ENCODE measurements at regions not wholly inside any gene's neighbourhood (a gene's known extent, or its start where the extent isn't known, plus 50 kb on each side); places are given as distances from the start of the nearest gene placed in this dataset.

DNA sequence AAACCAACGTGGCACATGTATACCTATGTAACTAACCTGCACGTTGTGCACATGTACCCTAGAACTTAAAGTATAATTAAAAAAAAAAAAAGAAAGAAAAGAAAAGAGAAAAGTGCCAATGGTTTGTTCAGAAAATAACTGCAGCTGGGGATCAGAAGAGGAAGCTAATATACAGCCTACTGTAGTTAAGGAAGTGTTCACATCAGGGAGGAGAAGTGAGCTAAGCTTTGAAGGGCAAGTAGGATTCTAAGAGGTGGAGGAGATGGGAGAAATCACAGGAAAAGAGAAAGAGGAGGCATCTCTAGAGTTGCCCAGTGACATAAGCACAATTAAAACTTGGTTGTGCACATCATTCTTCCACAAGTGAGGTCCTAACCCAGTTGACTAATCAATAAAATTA lies 214.4 kb upstream of the DTNBP1 start:
- in situ Hi-C loops (cut with MboI; ENCODE audit: low sequenced_read_pairs, unreplicated experiment): no loop called here
- TF ChIP-seq, protein P1, sequence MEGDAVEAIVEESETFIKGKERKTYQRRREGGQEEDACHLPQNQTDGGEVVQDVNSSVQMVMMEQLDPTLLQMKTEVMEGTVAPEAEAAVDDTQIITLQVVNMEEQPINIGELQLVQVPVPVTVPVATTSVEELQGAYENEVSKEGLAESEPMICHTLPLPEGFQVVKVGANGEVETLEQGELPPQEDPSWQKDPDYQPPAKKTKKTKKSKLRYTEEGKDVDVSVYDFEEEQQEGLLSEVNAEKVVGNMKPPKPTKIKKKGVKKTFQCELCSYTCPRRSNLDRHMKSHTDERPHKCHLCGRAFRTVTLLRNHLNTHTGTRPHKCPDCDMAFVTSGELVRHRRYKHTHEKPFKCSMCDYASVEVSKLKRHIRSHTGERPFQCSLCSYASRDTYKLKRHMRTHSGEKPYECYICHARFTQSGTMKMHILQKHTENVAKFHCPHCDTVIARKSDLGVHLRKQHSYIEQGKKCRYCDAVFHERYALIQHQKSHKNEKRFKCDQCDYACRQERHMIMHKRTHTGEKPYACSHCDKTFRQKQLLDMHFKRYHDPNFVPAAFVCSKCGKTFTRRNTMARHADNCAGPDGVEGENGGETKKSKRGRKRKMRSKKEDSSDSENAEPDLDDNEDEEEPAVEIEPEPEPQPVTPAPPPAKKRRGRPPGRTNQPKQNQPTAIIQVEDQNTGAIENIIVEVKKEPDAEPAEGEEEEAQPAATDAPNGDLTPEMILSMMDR (IDR thresholded peaks at IDR 0.05; ENCODE audit: borderline replicate concordance, control extremely low read depth, extremely low read depth, insufficient read depth, missing control alignments): no peak
- DNase-seq (ENCODE audit: low spot score): no peak

GRCh38 chr6:15876406-15876805 lies 213.6 kb upstream of the DTNBP1 start:
- in situ Hi-C loops (cut with MboI; ENCODE audit: low sequenced_read_pairs, unreplicated experiment): no loop called here
- TF ChIP-seq, protein P1 (IDR thresholded peaks at IDR 0.05; ENCODE audit: borderline replicate concordance, control extremely low read depth, extremely low read depth, insufficient read depth, missing control alignments): no peak
- peak; percentile 34 for DNase-seq (ENCODE audit: low spot score)

DNA sequence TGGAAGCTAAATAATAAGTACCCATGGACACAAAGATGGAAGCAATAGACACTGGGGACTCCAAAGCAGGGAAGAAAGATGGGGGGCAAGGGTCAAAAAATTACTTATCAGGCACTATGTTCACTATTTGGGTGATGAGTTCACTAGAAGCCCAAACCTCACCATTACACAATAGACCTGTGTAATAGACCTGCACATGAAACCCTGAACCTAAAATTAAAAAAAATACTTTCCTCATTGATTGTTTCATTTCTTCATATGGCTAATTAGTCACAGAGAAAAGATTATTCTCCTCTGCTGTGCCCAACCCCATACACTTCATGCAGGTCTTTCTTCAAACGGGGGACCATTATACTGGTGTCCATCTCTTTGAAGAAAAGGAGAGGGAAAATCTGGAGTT lies 213.0 kb upstream of the DTNBP1 start:
- in situ Hi-C loops (cut with MboI; ENCODE audit: low sequenced_read_pairs, unreplicated experiment): no loop called here

GRCh38 chr6:15874821-15875220 lies 212.0 kb upstream of the DTNBP1 start:
- no peak for DNase-seq (ENCODE audit: low spot score)
- in situ Hi-C loops (cut with MboI; ENCODE audit: low sequenced_read_pairs, unreplicated experiment): no loop called here
- TF ChIP-seq, protein P1 (IDR thresholded peaks at IDR 0.05; ENCODE audit: borderline replicate concordance, control extremely low read depth, extremely low read depth, insufficient read depth, missing control alignments): no peak

More for the DNA sequence above, 213.0 kb upstream of the DTNBP1 start:
- TF ChIP-seq, protein P1 (IDR thresholded peaks at IDR 0.05; ENCODE audit: borderline replicate concordance, control extremely low read depth, extremely low read depth, insufficient read depth, missing control alignments): no peak
- no peak for DNase-seq (ENCODE audit: low spot score)

- in situ Hi-C loops (cut with MboI; ENCODE audit: low sequenced_read_pairs, unreplicated experiment): no loop called here
- TF ChIP-seq, protein P1 (IDR thresholded peaks at IDR 0.05; ENCODE audit: borderline replicate concordance, control extremely low read depth, extremely low read depth, insufficient read depth, missing control alignments): no peak
- no peak for DNase-seq (ENCODE audit: low spot score)
These were observed 211.5 kb upstream of the DTNBP1 start for GRCh38 chr6:15874326-15874725.

DNA sequence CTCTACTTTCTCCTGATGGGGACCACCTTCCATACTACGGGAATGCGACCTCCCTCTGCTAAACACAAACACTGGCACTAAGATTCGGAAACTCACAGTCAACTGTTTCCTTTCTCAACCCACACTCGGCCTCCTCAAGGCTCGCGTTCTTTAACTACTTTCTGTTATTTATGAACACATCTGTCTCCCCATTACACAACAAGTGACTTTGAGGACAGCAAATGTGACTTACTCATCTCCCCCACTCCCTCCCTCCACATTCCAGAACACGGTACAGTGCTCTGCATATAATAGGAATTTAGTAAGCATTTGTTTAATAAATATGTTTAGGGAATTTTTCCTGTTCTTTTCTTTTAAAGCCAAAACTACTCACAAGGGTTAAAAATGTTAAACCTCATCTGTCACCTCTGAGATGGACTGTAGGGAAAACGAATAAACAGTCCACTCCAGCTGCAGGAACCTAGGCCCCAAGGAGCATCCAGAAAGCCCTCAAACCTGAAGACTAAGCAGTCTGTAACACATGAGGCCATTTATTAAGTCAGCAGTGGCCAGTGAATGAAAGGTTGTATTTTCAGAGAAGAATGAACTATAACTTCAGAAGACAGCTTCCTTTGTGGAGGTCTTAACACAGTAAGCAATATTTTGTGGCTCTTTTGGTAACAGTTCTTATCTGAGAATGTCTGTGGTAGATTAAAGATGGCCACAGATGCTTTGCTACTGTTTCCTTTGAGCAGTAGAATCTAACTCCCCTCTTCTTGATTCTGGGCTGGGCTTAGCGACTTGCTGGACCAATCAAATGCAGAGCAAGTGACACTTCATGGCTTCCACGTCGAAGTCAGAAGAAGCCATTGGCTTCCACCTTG lies 209.6 kb upstream of the DTNBP1 start:
- DNase-seq (ENCODE audit: low spot score): no peak
- TF ChIP-seq, protein P1 (IDR thresholded peaks at IDR 0.05; ENCODE audit: borderline replicate concordance, control extremely low read depth, extremely low read depth, insufficient read depth, missing control alignments): no peak
- in situ Hi-C loops (cut with MboI; ENCODE audit: low sequenced_read_pairs, unreplicated experiment): no loop called here

Measured in GM13976 (cell line).